K562 (cell line): ENCODE measurements at regions not wholly inside any gene's neighbourhood (a gene's known extent, or its start where the extent isn't known, plus 50 kb on each side); places are given as distances from the start of the nearest gene placed in this dataset.

Experiments
- PML ChIP-seq: IDR thresholded peaks from 2 replicates; pipeline ENCODE4 v1.6.1; 2012; ENCODE audit warnings: low read length, inconsistent platforms
- SRSF1 ChIP-seq: fragments of 200-400 bp; formaldehyde crosslinking; IDR thresholded peaks from 2 replicates; pipeline ENCODE4 v1.6.1; 2017; ENCODE audit warnings: mild to moderate bottlenecking, low read depth, low read length, moderate library complexity
- TF ChIP-seq, protein P1 (sequence below), 2 experiments: fragments of 450-650 bp in 1 of 2; sonication (generic) in 1 of 2; formaldehyde crosslinking in 1 of 2; IDR thresholded peaks; 2 replicates each; pipeline versions ENCODE4 v1.7.1 to v1.9.0; 2016 to 2022; ENCODE audit warnings: inconsistent platforms in 1 of 2, mild to moderate bottlenecking in 1 of 2, missing genetic modification reagents in 1 of 2

DNA sequence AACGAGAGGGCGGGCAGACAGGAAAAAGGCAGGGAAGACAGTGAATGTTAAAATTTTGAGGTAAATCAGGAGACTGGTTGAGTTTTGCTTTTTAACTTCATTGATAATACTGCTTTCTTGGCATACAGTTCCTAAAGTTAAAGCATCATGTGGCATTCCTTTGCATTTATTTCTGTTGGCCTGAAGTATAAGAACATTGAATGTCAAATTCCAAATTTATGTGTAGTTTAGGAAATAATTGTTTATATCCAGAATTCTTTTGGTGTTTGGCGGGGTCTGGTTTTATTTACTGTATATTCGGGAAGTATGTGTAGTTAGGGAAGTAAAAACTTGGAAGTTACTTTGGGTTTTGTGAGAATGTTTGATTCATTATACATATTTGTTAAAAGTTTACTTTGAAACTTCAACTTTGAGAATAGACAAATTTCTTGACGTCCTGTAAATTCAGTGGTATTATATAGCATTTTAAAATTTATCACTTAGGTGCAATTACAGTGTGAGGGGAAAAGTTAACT is 83.2 kb downstream of the PTPDC1 start (continued):
- TF ChIP-seq, protein P1, sequence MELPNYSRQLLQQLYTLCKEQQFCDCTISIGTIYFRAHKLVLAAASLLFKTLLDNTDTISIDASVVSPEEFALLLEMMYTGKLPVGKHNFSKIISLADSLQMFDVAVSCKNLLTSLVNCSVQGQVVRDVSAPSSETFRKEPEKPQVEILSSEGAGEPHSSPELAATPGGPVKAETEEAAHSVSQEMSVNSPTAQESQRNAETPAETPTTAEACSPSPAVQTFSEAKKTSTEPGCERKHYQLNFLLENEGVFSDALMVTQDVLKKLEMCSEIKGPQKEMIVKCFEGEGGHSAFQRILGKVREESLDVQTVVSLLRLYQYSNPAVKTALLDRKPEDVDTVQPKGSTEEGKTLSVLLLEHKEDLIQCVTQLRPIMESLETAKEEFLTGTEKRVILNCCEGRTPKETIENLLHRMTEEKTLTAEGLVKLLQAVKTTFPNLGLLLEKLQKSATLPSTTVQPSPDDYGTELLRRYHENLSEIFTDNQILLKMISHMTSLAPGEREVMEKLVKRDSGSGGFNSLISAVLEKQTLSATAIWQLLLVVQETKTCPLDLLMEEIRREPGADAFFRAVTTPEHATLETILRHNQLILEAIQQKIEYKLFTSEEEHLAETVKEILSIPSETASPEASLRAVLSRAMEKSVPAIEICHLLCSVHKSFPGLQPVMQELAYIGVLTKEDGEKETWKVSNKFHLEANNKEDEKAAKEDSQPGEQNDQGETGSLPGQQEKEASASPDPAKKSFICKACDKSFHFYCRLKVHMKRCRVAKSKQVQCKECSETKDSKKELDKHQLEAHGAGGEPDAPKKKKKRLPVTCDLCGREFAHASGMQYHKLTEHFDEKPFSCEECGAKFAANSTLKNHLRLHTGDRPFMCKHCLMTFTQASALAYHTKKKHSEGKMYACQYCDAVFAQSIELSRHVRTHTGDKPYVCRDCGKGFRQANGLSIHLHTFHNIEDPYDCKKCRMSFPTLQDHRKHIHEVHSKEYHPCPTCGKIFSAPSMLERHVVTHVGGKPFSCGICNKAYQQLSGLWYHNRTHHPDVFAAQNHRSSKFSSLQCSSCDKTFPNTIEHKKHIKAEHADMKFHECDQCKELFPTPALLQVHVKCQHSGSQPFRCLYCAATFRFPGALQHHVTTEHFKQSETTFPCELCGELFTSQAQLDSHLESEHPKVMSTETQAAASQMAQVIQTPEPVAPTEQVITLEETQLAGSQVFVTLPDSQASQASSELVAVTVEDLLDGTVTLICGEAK (IDR thresholded peaks at IDR 0.05) = peak; percentile 45; the same call in 1 of the 2 replicates
- TF ChIP-seq, protein P1 (CRISPR knock-in tag; IDR thresholded peaks at IDR 0.05) = no peak
- TF ChIP-seq PML (0 out of 2 replicates have a peak, but pooled peaks have one; percentile 14), SRSF1 (no peak)
